Erythroblast (primary cell): ENCODE measurements at regions not wholly inside any gene's neighbourhood (a gene's known extent, or its start where the extent isn't known, plus 50 kb on each side); places are given as distances from the start of the nearest gene placed in this dataset.

ENCODE experiments used
- GATA1 ChIP-seq: IDR thresholded peaks from 2 replicates; pipeline ENCODE4 v1.6.1; 2011; ENCODE audit warnings: low read depth, mild to moderate bottlenecking, control low read depth, low read length, moderate library complexity
- POLR2A ChIP-seq: IDR thresholded peaks from 2 replicates; pipeline ENCODE4 v1.6.1; 2011; ENCODE audit warnings: mild to moderate bottlenecking, low read length

- TF ChIP-seq POLR2A (no peak), GATA1 (no peak)
Measured at GRCh38 chr1:220982686-220983085, 103.4 kb downstream of the HLX start.
